NCI-H345 treated with DMSO at 0.1 percent for 48 hours (cell line): ENCODE measurements at regions not wholly inside any gene's neighbourhood (a gene's known extent, or its start where the extent isn't known, plus 50 kb on each side); places are given as distances from the start of the nearest gene placed in this dataset.

ENCODE experiments used
- DNase-seq: peaks from one replicate; lab custom pipeline; 2025; ENCODE audit not compliant: unreplicated experiment; lab: John Stamatoyannopoulos, UW

- DNase-seq: no peak
These were observed 51.1 kb upstream of the EED start for GRCh38 chr11:86193297-86194095.

DNA sequence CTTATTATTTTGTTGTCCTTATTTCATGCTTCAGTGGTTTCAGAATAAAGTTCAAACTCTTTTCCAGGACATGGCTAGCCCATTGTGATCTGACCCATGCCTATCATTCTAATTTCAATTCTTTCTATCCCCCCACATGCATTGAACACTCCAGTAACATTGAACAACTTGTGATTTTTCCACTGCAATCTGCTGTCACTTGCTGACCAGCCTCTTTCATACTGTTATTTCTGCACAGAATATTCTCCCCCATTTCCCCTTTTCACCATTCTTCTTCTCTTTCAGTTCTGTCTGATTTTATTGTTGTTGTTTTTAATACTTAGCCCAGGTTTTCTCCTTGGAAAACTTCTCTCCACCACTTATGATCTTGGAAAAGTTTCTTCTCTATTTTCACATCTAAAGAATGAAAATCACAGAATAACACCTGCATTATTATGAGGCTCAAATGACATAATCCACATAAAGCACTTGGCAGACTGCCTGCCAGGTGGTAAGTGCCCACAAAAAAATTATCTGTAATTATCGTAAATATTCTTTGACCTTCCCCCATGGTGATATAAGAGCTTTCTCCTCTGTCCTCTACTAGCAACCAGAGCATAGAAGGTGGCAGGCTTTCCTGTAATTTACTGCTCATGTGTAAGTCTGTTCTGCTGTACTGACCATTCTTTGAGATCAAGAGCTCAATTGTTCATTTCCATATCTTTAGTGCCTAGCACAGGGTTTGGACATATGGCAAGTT lies 51.9 kb upstream of the EED start:
- no peak for DNase-seq

- DNase-seq: no peak
These were observed 52.7 kb upstream of the EED start for GRCh38 chr11:86191874-86192273.

DNA sequence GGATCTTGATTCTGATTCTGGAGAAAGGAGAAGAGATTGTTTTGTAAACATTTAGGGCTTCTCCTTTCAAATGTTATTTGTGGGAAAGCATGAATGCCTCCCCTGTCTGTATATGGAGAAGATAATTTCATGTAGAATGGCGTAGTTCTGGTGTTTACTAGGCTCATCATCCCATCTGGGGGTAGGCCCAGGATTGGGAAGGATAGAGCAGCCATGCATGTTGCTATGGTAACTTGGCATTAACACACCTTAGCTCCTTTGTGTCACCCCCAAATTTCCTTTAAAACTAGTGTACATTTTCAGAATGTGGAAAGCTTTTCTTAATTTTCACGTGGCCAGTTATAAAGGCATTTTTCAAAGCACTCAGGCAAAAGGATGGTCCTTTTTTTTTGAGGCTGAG lies 57.5 kb upstream of the EED start:
- DNase-seq: no peak

GRCh38 chr11:86186386-86186785 lies 58.2 kb upstream of the EED start:
- DNase-seq: no peak

- no peak for DNase-seq
These were observed 59.2 kb upstream of the EED start for GRCh38 chr11:86185381-86185750.

DNA sequence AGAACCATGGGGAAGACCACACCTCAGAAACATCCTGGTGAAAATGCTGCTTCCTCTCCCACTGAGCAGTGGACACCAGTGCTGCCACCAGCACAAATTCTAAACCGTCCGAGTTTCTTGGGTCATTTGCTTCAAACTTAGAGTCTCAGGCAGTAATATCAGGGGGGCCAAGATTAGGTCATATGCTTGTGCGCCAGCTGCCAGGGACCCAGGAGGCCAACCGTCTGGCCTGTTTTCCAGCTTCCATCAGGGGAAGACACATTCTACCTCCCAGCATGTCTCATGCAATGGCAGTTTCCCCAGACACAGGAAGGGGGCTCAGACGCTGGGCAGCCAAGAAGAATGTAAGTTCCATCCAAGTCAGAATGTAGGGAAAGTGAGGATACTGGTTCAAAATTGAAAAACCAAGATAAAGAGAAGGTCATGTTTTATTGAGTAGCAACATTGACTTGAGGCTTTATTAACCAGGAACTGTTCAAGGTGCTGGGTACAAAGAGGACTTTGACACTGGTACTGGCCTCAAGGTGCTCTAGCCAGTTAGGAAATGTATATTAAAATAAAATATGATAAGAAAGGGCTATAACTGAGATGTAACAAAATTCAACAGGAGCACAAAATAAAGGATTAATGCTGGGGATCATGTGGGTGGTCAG lies 59.7 kb upstream of the EED start:
- DNase-seq: no peak

GRCh38 chr11:86183694-86184093 lies 60.9 kb upstream of the EED start:
- no peak for DNase-seq

DNA sequence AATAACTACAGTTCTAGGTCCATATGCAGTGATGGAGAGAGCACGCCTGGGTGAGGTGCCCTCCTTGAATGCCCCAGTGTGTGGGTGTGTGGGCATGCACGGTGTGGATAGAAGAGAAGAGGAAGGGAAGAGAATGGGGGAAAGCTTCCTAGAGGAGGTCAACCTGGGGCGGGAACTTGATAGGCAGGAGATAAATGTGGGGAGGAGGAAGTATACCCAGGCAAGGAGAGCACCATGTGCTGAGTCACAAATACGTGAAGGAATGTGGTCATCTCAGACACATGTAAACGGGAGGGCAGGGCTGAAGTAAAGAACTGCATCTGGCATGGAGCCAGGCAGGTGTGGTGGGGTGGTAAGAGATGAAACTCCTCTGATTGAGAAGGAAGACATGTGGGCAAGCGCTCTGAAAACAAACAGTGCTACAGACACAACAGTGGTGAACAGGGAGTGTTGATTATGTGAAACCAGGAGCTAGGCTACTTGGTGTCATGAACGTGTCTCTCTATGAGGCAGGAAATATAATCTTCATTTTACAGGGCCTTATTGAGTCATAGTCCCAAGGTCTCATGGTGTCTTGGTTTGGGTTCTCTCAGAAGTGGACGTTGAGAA lies 61.5 kb upstream of the EED start:
- no peak for DNase-seq

GRCh38 chr11:86181379-86181778 lies 63.2 kb upstream of the EED start:
- DNase-seq: no peak

- DNase-seq: no peak
These were observed 63.7 kb upstream of the EED start for GRCh38 chr11:86180851-86181250.

- no peak for DNase-seq
These were observed 64.1 kb upstream of the EED start for GRCh38 chr11:86180423-86180822.

DNA sequence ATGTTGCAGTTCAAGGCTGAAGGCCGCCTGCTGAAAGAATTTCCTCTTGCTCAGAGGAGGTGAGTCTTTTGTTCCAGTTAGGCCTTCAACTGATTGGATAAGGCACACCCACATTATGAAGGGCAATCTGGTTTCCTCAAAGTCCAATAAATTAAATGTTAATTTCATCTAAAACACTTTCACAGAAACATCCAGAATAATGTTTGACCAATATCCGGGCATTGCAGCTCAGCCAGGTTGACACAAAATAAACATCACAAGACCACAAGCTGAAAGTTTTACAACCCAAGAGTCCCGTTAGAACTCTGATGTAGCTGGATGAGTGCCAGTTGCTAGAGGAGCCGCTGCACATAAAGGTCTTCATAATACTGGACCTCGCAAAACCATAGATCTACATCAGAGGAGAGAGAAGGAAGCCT lies 64.9 kb upstream of the EED start:
- no peak for DNase-seq

DNA sequence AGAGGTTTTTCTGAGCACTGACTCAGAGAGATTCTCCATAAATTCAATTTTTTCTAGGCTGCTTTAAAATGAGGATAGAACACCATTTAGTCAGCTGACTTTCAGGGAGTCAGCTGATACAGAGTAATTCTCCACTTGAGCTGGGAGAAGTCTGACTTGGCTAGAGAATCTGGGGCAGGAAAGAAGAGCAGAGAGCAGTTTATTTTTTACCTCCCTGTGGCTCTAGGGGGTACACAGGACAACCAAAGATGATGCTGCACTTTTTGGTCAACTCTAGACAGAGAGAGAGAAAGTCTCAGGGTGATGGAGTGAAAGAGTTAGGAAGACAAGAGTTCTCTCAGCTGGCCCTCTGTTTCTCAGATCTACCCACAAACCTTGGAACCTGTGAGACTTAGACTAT lies 67.3 kb upstream of the EED start:
- no peak for DNase-seq

GRCh38 chr11:86176165-86176884 lies 68.2 kb upstream of the EED start:
- DNase-seq: no peak

GRCh38 chr11:86175626-86176025 lies 68.9 kb upstream of the EED start:
- DNase-seq: no peak

DNA sequence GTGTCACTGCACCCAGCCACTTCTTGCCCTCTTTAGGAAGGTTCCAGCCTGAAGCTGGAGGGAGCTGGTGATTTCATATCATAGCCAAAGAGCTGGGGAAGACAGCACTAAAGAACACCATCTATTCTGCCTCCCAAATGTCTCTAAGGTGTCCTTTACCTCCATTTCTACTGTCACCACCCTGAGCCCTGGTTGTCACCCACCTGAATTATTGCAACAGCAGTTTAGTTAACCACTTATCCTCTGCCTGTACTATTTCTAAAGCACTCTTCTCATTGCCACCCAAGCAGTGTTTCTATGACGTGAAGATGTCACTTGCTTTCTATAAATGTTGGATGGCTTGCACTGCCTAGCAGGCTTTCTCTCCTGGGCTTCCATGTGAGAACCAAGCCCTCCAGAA lies 69.4 kb upstream of the EED start:
- DNase-seq: no peak

- no peak for DNase-seq
These were observed 70.2 kb upstream of the EED start for GRCh38 chr11:86174101-86175046.

- no peak for DNase-seq
These were observed 71.7 kb upstream of the EED start for GRCh38 chr11:86172894-86173293.

DNA sequence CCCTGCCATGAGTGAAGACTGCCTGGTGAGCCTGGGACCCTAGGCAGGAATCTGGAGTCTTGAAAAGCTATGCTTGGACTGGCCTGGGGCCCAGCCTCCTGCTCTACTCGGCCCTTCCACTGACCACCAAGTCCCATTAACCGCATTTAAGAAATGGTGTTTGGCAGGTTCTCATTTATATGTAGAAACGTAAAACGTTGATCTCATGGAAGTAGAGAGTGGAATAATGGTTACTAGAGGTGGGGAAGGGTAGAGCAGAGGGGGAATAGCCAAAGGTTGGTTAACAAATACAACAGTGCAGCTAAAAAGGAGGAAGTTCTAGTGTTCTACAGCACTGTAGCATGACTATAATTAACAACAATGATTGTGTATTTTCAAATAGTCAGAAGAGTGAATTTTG lies 72.9 kb upstream of the EED start:
- no peak for DNase-seq
